ENCODE measurements at regions not wholly inside any gene's neighbourhood (a gene's known extent, or its start where the extent isn't known, plus 50 kb on each side); places are given as distances from the start of the nearest gene placed in this dataset.

- H4K20me1 ChIP-seq (ENCODE audit: control insufficient read depth, insufficient read depth), result no peaks in the 10 kb centered on the region
- intact Hi-C loops (cut with micrococcal nuclease; ENCODE audit: unreplicated experiment) (loop anchor here (1.0 to 10.0 kb wide), 4 partner anchors 8 to 1645 kb away; partner anchors contain the start of gene LRRN3), in situ Hi-C loops (cut with MboI) (no loop called here)
- no TSS peak for BruUV-seq (replicated peaks)
- no peak overlapping the region for H3K9ac ChIP-seq (ENCODE audit: control insufficient read depth, insufficient read depth, low read length)
- no peaks in the 10 kb centered on the region for H3K4me1 ChIP-seq (ENCODE audit: control insufficient read depth, insufficient read depth, low read length)
- no peak overlapping the region for H3K4me2 ChIP-seq (ENCODE audit: control insufficient read depth, insufficient read depth)
- no peak for TF ChIP-seq EED (IDR thresholded peaks at IDR 0.05; ENCODE audit: low read depth)
- no peak for TF ChIP-seq IKZF1 (conservative IDR thresholded peaks at IDR 0.05)
- TF ChIP-seq TARDBP (IDR thresholded peaks at IDR 0.05; ENCODE audit: borderline replicate concordance), result no peak
- no peak for TF ChIP-seq BRCA1 (IDR thresholded peaks at IDR 0.05; ENCODE audit: low read depth, low read length)
- no peak for TF ChIP-seq CBFB (IDR thresholded peaks at IDR 0.05; ENCODE audit: low read depth)
- no peak for DNase-seq (ENCODE audit: low read depth, low spot score)
- H3K4me3 ChIP-seq, result no peak overlapping the region
- RAD21 ChIA-PET (ENCODE audit: unreplicated experiment), result no interaction called here
- H3K9me3 ChIP-seq (replicated peaks; ENCODE audit: control insufficient read depth, insufficient read depth, low read length), result no peaks in the 10 kb centered on the region
- FAIRE-seq, result no peak
- no peaks in the 10 kb centered on the region for H3K27me3 ChIP-seq (replicated peaks in 1 of 2; ENCODE audit: control insufficient read depth in 2 of 2, insufficient read depth in 2 of 2, low read length in 1 of 2)
- H2AFZ ChIP-seq (ENCODE audit: control insufficient read depth, low read depth, low read length), result no peak overlapping the region
- SMC1A ChIA-PET (ENCODE audit: uncharacterized antibody, unreplicated experiment), result interaction anchor here (0.6 to 1.2 kb wide), 3 partner anchors 289 to 1641 kb away, joined by 3 read pairs; no protein-coding TSS in a partner anchor
- WGBS (ENCODE audit: insufficient coverage, insufficient replicate concordance, low lambda C conversion rate, missing lambda C conversion rate), result 3% methylated on average over 4 of the region's 4 CpGs
- POLR2A ChIA-PET, result no interaction called here
- H3K79me2 ChIP-seq (ENCODE audit: control insufficient read depth, insufficient read depth, low read length), result no peaks in the 10 kb centered on the region
- ATAC-seq, result no peak
- no peaks in the 10 kb centered on the region for H3K36me3 ChIP-seq (ENCODE audit: control insufficient read depth in 2 of 2, insufficient read depth in 2 of 2, low read length in 1 of 2)
- CTCF ChIA-PET, result no interaction called here
- no peak overlapping the region for H3K27ac ChIP-seq (ENCODE audit: control insufficient read depth, insufficient read depth)
These were observed 1248.5 kb upstream of the LRRN3 start for GRCh38 chr7:109842386-109842785.

- POLR2A ChIA-PET, result no interaction called here
- Histone ChIP-seq H3K27me3 (replicated peaks in 1 of 2; ENCODE audit: control insufficient read depth in 2 of 2, insufficient read depth in 2 of 2, low read length in 1 of 2) (no peaks in the 10 kb centered on the region), H3K27ac (ENCODE audit: control insufficient read depth, insufficient read depth) (no peak overlapping the region), H3K4me1 (ENCODE audit: control insufficient read depth, insufficient read depth, low read length) (no peaks in the 10 kb centered on the region), H3K79me2 (ENCODE audit: control insufficient read depth, insufficient read depth, low read length) (no peaks in the 10 kb centered on the region), H4K20me1 (ENCODE audit: control insufficient read depth, insufficient read depth) (no peaks in the 10 kb centered on the region), H3K4me2 (ENCODE audit: control insufficient read depth, insufficient read depth) (no peak overlapping the region), H3K36me3 (ENCODE audit: control insufficient read depth in 2 of 2, insufficient read depth in 2 of 2, low read length in 1 of 2) (no peaks in the 10 kb centered on the region), H3K9me3 (replicated peaks; ENCODE audit: control insufficient read depth, insufficient read depth, low read length) (no peaks in the 10 kb centered on the region), H3K4me3 (no peak overlapping the region), H2AFZ (ENCODE audit: control insufficient read depth, low read depth, low read length) (no peak overlapping the region), H3K9ac (ENCODE audit: control insufficient read depth, insufficient read depth, low read length) (no peak overlapping the region)
- FAIRE-seq, result peak; percentile 13
- DNase-seq (ENCODE audit: low read depth, low spot score), result no peak
- TF ChIP-seq RAD21 (IDR thresholded peaks at IDR 0.05; ENCODE audit: insufficient read depth, low read depth, low read length) (peak; percentile 72), POU2F2 (IDR thresholded peaks at IDR 0.05; ENCODE audit: borderline replicate concordance, low read depth, low read length) (no peak), TCF12 (IDR thresholded peaks at IDR 0.05; ENCODE audit: low read depth, low read length) (no peak), SMC3 (IDR thresholded peaks at IDR 0.05; ENCODE audit: borderline replicate concordance, low read length) (peak; percentile 45; the same call in 1 of the 2 replicates), CTCF (IDR thresholded peaks at IDR 0.05 in 2 of 3, conservative IDR thresholded peaks at IDR 0.05 in 1 of 3; ENCODE audit: control insufficient read depth in 2 of 3, extremely low read depth in 1 of 3, insufficient read depth in 1 of 3, low read depth in 3 of 3, low read length in 3 of 3) (peak; percentile 20 to 41 (median 27); a peak in 4 of 6 replicates), HDAC2 (IDR thresholded peaks at IDR 0.05) (no peak)
- SMC1A ChIA-PET (ENCODE audit: uncharacterized antibody, unreplicated experiment), result interaction anchor here (1.2 to 3.5 kb wide), 3 partner anchors 43 to 1254 kb away, joined by 3 to 11 read pairs (median 4); no protein-coding TSS in a partner anchor
- CTCF ChIA-PET, result interaction anchor here (1.3 to 1.5 kb wide), 3 partner anchors 9 to 598 kb away, joined by 3 to 4 read pairs (median 3); no protein-coding TSS in a partner anchor
- intact Hi-C loops (cut with micrococcal nuclease; ENCODE audit: unreplicated experiment) (loop anchor here (1.0 to 10.0 kb wide), 4 partner anchors 598 to 1891 kb away; partner anchors contain the start of gene LRRN3), in situ Hi-C loops (cut with MboI) (no loop called here)
- ATAC-seq, result no peak
- RAD21 ChIA-PET (ENCODE audit: unreplicated experiment), result no interaction called here
- BruUV-seq (replicated peaks), result no TSS peak
These were observed 1246.6 kb upstream of the LRRN3 start for GRCh38 chr7:109844362-109844761.
